ENCODE measurements at regions not wholly inside any gene's neighbourhood (a gene's known extent, or its start where the extent isn't known, plus 50 kb on each side); places are given as distances from the start of the nearest gene placed in this dataset.
A peak's percentile ranks its signal among the peaks of the same experiment; 100 is the strongest.

- no peak for DNase-seq (ENCODE audit: low read depth)
- H3K4me3 ChIP-seq (ENCODE audit: low read length), result no peak overlapping the region
- no peak for TF ChIP-seq CTCF (conservative IDR thresholded peaks at IDR 0.05; ENCODE audit: low read depth, low read length)
Measured at GRCh38 chr18:60962625-60963024, 370.6 kb upstream of the CDH20 start.

GRCh38 chr18:60965856-60966255 is 367.4 kb upstream of the CDH20 start:
- DNase-seq (ENCODE audit: low read depth), result no peak
- no peak for TF ChIP-seq CTCF (conservative IDR thresholded peaks at IDR 0.05; ENCODE audit: low read depth, low read length)

GRCh38 chr18:60966876-60967275 is 366.4 kb upstream of the CDH20 start:
- TF ChIP-seq CTCF (conservative IDR thresholded peaks at IDR 0.05; ENCODE audit: low read depth, low read length), result no peak
- DNase-seq (ENCODE audit: low read depth), result no peak
- H3K4me3 ChIP-seq (ENCODE audit: low read length), result no peak overlapping the region

More at GRCh38 chr18:60965856-60966255, 367.4 kb upstream of the CDH20 start:
- H3K4me3 ChIP-seq (ENCODE audit: low read length), result no peak overlapping the region

- no peak overlapping the region for H3K4me3 ChIP-seq (ENCODE audit: low read length)
- no peak for DNase-seq (ENCODE audit: low read depth)
- no peak for TF ChIP-seq CTCF (conservative IDR thresholded peaks at IDR 0.05; ENCODE audit: low read depth, low read length)
Measured at GRCh38 chr18:60975420-60975819, 357.8 kb upstream of the CDH20 start.

GRCh38 chr18:60976976-60977375 is 356.3 kb upstream of the CDH20 start:
- no peak for DNase-seq (ENCODE audit: low read depth)
- H3K4me3 ChIP-seq (ENCODE audit: low read length), result no peak overlapping the region
- no peak for TF ChIP-seq CTCF (conservative IDR thresholded peaks at IDR 0.05; ENCODE audit: low read depth, low read length)

- peak; percentile 98 for DNase-seq (ENCODE audit: low read depth)
Measured at GRCh38 chr18:60978338-60978737, 354.9 kb upstream of the CDH20 start.

More at GRCh38 chr18:60978338-60978737, 354.9 kb upstream of the CDH20 start:
- TF ChIP-seq CTCF (conservative IDR thresholded peaks at IDR 0.05; ENCODE audit: low read depth, low read length), result no peak
- no peak overlapping the region for H3K4me3 ChIP-seq (ENCODE audit: low read length)
